ENCODE measurements at regions not wholly inside any gene's neighbourhood (a gene's known extent, or its start where the extent isn't known, plus 50 kb on each side); places are given as distances from the start of the nearest gene placed in this dataset.

DNA sequence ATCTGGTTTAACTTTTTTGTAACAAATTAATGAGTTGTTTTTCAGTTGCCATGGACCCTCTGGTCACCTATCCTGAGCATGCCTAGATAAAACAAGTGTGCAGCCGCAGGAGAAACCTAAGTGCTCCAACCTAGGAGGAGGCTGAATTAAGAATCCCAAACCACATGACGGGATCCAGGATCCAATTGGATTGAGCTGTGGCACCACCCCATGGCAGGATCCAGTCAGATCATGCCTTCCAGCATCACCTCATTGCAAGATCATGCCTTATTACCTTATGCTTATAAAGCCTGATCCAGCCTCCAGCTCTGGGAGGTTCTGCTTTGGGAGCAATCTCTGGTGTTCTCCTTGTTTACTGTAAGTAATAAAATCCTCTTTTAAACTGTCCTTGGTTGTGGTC, 662.0 kb downstream of the TLR4 start:
- H3K79me2 ChIP-seq (replicated peaks; ENCODE audit: insufficient read depth, low read length): no peaks in the 10 kb centered on the region
- H3K27ac ChIP-seq (ENCODE audit: low read length): no peak overlapping the region
- no peak overlapping the region for H3K4me3 ChIP-seq (ENCODE audit: low read length)
- no peaks in the 10 kb centered on the region for H3K9me3 ChIP-seq (ENCODE audit: low read length)
- H3F3A ChIP-seq (ENCODE audit: insufficient read depth, low read length, poor library complexity, severe bottlenecking): no peaks in the 10 kb centered on the region
- H3K36me3 ChIP-seq (ENCODE audit: insufficient read depth, low read length): no peaks in the 10 kb centered on the region
- H3K9me2 ChIP-seq (ENCODE audit: insufficient read depth, low read length): no peaks in the 10 kb centered on the region
- H3K4me2 ChIP-seq (ENCODE audit: low read length): no peak overlapping the region
- no peaks in the 10 kb centered on the region for H3K27me3 ChIP-seq (ENCODE audit: insufficient read depth, low read depth, low read length)
- no peaks in the 10 kb centered on the region for H4K20me1 ChIP-seq (ENCODE audit: insufficient read depth)
- H2AFZ ChIP-seq (ENCODE audit: low read depth, low read length): no peak overlapping the region
- H3K9ac ChIP-seq (ENCODE audit: low read length): no peak overlapping the region
- TF ChIP-seq, protein P1, sequence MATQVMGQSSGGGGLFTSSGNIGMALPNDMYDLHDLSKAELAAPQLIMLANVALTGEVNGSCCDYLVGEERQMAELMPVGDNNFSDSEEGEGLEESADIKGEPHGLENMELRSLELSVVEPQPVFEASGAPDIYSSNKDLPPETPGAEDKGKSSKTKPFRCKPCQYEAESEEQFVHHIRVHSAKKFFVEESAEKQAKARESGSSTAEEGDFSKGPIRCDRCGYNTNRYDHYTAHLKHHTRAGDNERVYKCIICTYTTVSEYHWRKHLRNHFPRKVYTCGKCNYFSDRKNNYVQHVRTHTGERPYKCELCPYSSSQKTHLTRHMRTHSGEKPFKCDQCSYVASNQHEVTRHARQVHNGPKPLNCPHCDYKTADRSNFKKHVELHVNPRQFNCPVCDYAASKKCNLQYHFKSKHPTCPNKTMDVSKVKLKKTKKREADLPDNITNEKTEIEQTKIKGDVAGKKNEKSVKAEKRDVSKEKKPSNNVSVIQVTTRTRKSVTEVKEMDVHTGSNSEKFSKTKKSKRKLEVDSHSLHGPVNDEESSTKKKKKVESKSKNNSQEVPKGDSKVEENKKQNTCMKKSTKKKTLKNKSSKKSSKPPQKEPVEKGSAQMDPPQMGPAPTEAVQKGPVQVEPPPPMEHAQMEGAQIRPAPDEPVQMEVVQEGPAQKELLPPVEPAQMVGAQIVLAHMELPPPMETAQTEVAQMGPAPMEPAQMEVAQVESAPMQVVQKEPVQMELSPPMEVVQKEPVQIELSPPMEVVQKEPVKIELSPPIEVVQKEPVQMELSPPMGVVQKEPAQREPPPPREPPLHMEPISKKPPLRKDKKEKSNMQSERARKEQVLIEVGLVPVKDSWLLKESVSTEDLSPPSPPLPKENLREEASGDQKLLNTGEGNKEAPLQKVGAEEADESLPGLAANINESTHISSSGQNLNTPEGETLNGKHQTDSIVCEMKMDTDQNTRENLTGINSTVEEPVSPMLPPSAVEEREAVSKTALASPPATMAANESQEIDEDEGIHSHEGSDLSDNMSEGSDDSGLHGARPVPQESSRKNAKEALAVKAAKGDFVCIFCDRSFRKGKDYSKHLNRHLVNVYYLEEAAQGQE (IDR thresholded peaks at IDR 0.05; ENCODE audit: borderline replicate concordance): no peak
- TF ChIP-seq EP300 (conservative IDR thresholded peaks at IDR 0.05; ENCODE audit: poor library complexity, severe bottlenecking) (no peak), MXI1 (conservative IDR thresholded peaks at IDR 0.05; ENCODE audit: poor library complexity, severe bottlenecking) (no peak)
- TF ChIP-seq, protein P2, sequence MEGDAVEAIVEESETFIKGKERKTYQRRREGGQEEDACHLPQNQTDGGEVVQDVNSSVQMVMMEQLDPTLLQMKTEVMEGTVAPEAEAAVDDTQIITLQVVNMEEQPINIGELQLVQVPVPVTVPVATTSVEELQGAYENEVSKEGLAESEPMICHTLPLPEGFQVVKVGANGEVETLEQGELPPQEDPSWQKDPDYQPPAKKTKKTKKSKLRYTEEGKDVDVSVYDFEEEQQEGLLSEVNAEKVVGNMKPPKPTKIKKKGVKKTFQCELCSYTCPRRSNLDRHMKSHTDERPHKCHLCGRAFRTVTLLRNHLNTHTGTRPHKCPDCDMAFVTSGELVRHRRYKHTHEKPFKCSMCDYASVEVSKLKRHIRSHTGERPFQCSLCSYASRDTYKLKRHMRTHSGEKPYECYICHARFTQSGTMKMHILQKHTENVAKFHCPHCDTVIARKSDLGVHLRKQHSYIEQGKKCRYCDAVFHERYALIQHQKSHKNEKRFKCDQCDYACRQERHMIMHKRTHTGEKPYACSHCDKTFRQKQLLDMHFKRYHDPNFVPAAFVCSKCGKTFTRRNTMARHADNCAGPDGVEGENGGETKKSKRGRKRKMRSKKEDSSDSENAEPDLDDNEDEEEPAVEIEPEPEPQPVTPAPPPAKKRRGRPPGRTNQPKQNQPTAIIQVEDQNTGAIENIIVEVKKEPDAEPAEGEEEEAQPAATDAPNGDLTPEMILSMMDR (IDR thresholded peaks at IDR 0.05; ENCODE audit: poor library complexity, severe bottlenecking): no peak

DNA sequence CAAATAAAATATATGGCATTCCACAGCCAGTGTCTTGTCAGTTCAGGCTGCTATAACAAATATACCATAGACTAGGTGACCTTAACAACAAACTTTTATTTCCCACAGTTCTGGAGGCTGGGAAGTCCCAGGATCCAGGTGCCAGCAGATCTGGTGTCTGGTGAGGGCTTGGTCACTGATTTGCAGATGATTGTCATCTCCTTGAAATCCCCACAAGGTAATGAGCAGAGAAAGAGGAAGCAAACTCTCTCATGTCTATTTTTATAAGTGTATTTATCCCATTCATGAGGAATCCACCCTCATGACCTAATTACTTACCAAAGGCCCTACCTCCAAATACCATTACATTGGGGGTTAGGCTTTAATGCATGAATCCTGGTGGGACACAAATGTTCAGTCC, 663.2 kb downstream of the TLR4 start:
- no peaks in the 10 kb centered on the region for H3K9me3 ChIP-seq (ENCODE audit: low read length)
- no peak overlapping the region for H2AFZ ChIP-seq (ENCODE audit: low read depth, low read length)
- TF ChIP-seq POLR2AphosphoS5 (IDR thresholded peaks at IDR 0.05) (no peak), MXI1 (conservative IDR thresholded peaks at IDR 0.05; ENCODE audit: poor library complexity, severe bottlenecking) (no peak), EP300 (conservative IDR thresholded peaks at IDR 0.05; ENCODE audit: poor library complexity, severe bottlenecking) (no peak), SMC3 (conservative IDR thresholded peaks at IDR 0.05; ENCODE audit: poor library complexity) (no peak), EZH2 (IDR thresholded peaks at IDR 0.05; ENCODE audit: borderline replicate concordance, insufficient read depth, low read length, poor library complexity, severe bottlenecking) (no peak), TAF1 (IDR thresholded peaks at IDR 0.05; ENCODE audit: low read depth) (no peak), RAD21 (conservative IDR thresholded peaks at IDR 0.05) (no peak)
- TF ChIP-seq, protein P1 (IDR thresholded peaks at IDR 0.05; ENCODE audit: borderline replicate concordance): no peak
- TF ChIP-seq, protein P2 (IDR thresholded peaks at IDR 0.05; ENCODE audit: poor library complexity, severe bottlenecking): no peak
- H3K27me3 ChIP-seq (ENCODE audit: insufficient read depth, low read depth, low read length): no peaks in the 10 kb centered on the region
- no peaks in the 10 kb centered on the region for H4K20me1 ChIP-seq (ENCODE audit: insufficient read depth)
- no peak overlapping the region for H3K9ac ChIP-seq (ENCODE audit: low read length)
- no peaks in the 10 kb centered on the region for H3K79me2 ChIP-seq (replicated peaks; ENCODE audit: insufficient read depth, low read length)
- no peaks in the 10 kb centered on the region for H3K9me2 ChIP-seq (ENCODE audit: insufficient read depth, low read length)
- H3K36me3 ChIP-seq (ENCODE audit: insufficient read depth, low read length): no peaks in the 10 kb centered on the region
- H3F3A ChIP-seq (ENCODE audit: insufficient read depth, low read length, poor library complexity, severe bottlenecking): no peaks in the 10 kb centered on the region
- no peak overlapping the region for H3K4me2 ChIP-seq (ENCODE audit: low read length)
- H3K27ac ChIP-seq (ENCODE audit: low read length): no peak overlapping the region
- H3K4me3 ChIP-seq (ENCODE audit: low read length): no peak overlapping the region

All from neural cell (in vitro differentiated cells).